A673 (cell line): ENCODE measurements at regions not wholly inside any gene's neighbourhood (a gene's known extent, or its start where the extent isn't known, plus 50 kb on each side); places are given as distances from the start of the nearest gene placed in this dataset.

Experiments used
- BruUV-seq: library from RNA; stranded (reverse); fragments of 400-500 nt; replicated peaks from 2 replicates; lab custom pipeline; 2021; lab: Mats Ljungman, UMichigan
- CTCF ChIA-PET: fragments of 300-600 bp; sonication (Branson Sonifier 250); formaldehyde crosslinking; loops from one replicate; lab custom pipeline; 2022; ENCODE audit warnings: antibody characterized with exemption; lab: Charles Lee
- POLR2A ChIA-PET: fragments of 300-600 bp; sonication (Branson Sonifier 250); formaldehyde crosslinking; loops from one replicate; lab custom pipeline; 2022; ENCODE audit warnings: antibody characterized with exemption; ENCODE audit not compliant: low non-redundant PET; lab: Charles Lee
- DNase-seq: peaks from one replicate; pipeline ENCODE4 v3.0.0-alpha.2; 2015; ENCODE audit warnings: low spot score
- H3K27ac ChIP-seq: fragments of 200-600 bp; sonication (generic); 2 replicates; pipeline ENCODE4 v1.5.1; 2016; ENCODE audit warnings: mixed run types, low read depth, mild to moderate bottlenecking, mixed read lengths, antibody characterized with exemption, low read length; ENCODE audit not compliant: poor library complexity, severe bottlenecking
- H3K27me3 ChIP-seq: fragments of 200-600 bp; sonication (generic); replicated peaks from 2 replicates; pipeline ENCODE4 v1.6.1; 2017; ENCODE audit warnings: mixed run types, low read depth, mild to moderate bottlenecking, mixed read lengths, antibody characterized with exemption, low read length; ENCODE audit not compliant: insufficient read depth, poor library complexity
- H3K36me3 ChIP-seq: fragments of 200-600 bp; sonication (generic); 2 replicates; pipeline ENCODE4 v1.6.1; 2016; ENCODE audit warnings: mixed run types, mild to moderate bottlenecking, mixed read lengths, antibody characterized with exemption, low read length; ENCODE audit not compliant: insufficient read depth, poor library complexity, severe bottlenecking
- H3K4me1 ChIP-seq: fragments of 200-600 bp; sonication (generic); 2 replicates; pipeline ENCODE4 v1.6.1; 2017; ENCODE audit warnings: mixed run types, mild to moderate bottlenecking, mixed read lengths, antibody characterized with exemption, low read length; ENCODE audit not compliant: insufficient read depth, poor library complexity, severe bottlenecking
- H3K4me3 ChIP-seq: fragments of 200-600 bp; sonication (generic); 2 replicates; pipeline ENCODE4 v1.5.1; 2016; ENCODE audit warnings: low read depth, mixed run types, mild to moderate bottlenecking, mixed read lengths, low read length; ENCODE audit not compliant: poor library complexity, severe bottlenecking
- H3K9me3 ChIP-seq: fragments of 200-600 bp; sonication (generic); 2 replicates; pipeline ENCODE4 v1.6.1; 2016; ENCODE audit warnings: mixed run types, low read depth, mild to moderate bottlenecking, mixed read lengths, antibody characterized with exemption, low read length; ENCODE audit not compliant: poor library complexity, severe bottlenecking
- EZH2 ChIP-seq: fragments of 200-600 bp; sonication (generic); IDR thresholded peaks from 2 replicates; pipeline ENCODE4 v1.6.1; 2017; ENCODE audit warnings: borderline replicate concordance, low read depth, mild to moderate bottlenecking, mixed read lengths, antibody characterized with exemption, low read length; ENCODE audit not compliant: poor library complexity, severe bottlenecking
- intact Hi-C: fragments of 100-400 bp; cut with micrococcal nuclease; formaldehyde crosslinking; loops from one replicate; pipeline ENCODE4 v1.10.0; 2022; ENCODE audit not compliant: unreplicated experiment
- TF ChIP-seq, protein P1 (sequence below): fragments of 300-800, 200-600 bp; sonication (generic); conservative IDR thresholded peaks from 2 replicates; pipeline ENCODE4 v1.5.1; 2017; ENCODE audit warnings: low read depth, mild to moderate bottlenecking, antibody characterized with exemption, low read length, moderate library complexity, mixed read lengths

DNA sequence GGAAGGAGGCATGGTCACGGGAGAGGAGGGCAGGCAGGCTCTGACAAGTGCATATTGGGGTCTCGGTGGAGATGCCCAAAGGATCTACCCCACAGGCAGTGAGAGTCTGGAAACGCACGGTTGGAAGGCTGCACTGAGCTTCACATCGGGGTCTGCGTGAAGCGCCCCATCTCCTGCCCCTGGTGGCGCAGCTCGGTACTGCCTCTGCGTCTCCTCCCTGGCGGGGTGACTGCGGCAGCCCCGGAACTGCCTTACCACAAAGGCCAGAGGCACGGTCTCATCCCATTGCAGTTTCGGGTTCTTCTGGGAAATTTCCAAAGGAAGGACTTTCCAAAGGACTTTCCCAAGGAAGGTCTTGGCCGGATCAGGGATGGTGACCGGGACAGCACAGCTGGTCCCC lies 69.2 kb upstream of the AJAP1 start:
- TF ChIP-seq, protein P1, sequence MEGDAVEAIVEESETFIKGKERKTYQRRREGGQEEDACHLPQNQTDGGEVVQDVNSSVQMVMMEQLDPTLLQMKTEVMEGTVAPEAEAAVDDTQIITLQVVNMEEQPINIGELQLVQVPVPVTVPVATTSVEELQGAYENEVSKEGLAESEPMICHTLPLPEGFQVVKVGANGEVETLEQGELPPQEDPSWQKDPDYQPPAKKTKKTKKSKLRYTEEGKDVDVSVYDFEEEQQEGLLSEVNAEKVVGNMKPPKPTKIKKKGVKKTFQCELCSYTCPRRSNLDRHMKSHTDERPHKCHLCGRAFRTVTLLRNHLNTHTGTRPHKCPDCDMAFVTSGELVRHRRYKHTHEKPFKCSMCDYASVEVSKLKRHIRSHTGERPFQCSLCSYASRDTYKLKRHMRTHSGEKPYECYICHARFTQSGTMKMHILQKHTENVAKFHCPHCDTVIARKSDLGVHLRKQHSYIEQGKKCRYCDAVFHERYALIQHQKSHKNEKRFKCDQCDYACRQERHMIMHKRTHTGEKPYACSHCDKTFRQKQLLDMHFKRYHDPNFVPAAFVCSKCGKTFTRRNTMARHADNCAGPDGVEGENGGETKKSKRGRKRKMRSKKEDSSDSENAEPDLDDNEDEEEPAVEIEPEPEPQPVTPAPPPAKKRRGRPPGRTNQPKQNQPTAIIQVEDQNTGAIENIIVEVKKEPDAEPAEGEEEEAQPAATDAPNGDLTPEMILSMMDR, result peak; percentile 54
- TF ChIP-seq EZH2, result no peak
- no peaks in the 10 kb centered on the region for H3K27me3 ChIP-seq
- intact Hi-C loops, result no loop called here
- ChIA-PET CTCF (no interaction called here), POLR2A (no interaction called here)
- no peak overlapping the region for H3K27ac ChIP-seq
- H3K4me3 ChIP-seq, result no peak overlapping the region
- peak; percentile 9 for DNase-seq
- H3K4me1 ChIP-seq, result no peaks in the 10 kb centered on the region
- no peaks in the 10 kb centered on the region for H3K36me3 ChIP-seq
- no peaks in the 10 kb centered on the region for H3K9me3 ChIP-seq
- no TSS peak for BruUV-seq

DNA sequence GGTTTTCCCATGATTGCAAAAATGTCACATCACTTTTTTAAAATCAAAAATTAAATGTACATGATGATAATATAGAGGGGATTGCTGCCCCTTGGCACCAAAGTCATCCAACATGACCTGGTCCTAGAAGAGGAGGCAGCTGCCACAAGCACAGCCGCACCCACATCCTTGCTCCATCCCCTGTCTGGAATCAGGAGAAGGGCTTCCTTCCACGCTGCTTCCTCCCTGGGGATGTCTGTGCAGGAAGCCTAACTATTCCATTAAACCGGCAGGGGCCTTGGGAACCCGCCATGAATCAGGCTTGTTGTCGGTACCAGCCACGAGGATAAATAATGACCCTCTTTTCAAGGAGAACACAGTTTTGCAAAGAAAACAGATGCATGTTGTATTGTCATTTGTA lies 68.7 kb upstream of the AJAP1 start:
- CTCF ChIA-PET, result no interaction called here
- POLR2A ChIA-PET, result no interaction called here
- TF ChIP-seq, protein P1, result no peak
- TF ChIP-seq EZH2, result no peak

DNA sequence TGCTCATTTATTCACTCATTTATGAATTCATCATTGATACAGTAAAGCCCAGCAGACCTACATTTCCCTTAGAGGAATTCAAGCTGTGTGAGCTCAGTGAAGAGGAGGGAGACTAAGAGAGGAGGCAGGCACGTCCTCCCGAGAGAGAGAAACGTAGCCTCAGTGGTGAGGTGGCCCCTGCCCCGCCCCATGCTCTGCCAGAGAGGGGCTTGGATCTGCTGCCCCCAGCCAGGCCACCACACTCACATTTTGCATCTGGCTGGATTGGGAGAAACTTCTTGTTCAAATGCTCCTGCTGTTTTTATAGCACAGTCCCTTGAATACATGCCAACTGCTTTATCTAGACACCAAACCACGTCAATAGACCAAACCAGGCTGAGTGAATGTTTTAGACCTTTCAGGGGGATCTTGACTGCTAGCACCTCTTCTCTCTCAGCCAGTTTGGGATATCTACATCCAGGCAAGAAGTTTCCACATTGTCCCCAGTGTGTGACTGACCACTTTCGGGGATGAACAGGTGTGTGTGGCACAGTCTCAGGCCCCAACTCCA lies 67.7 kb upstream of the AJAP1 start:
- no peak for DNase-seq
- intact Hi-C loops, result no loop called here
- no peak overlapping the region for H3K4me3 ChIP-seq
- H3K27ac ChIP-seq, result no peak overlapping the region
- ChIA-PET POLR2A (no interaction called here), CTCF (no interaction called here)
- H3K36me3 ChIP-seq, result no peaks in the 10 kb centered on the region
- no peaks in the 10 kb centered on the region for H3K9me3 ChIP-seq
- TF ChIP-seq EZH2, result no peak
- TF ChIP-seq, protein P1, result no peak
- BruUV-seq, result no TSS peak
- no peaks in the 10 kb centered on the region for H3K4me1 ChIP-seq
- H3K27me3 ChIP-seq, result no peaks in the 10 kb centered on the region

More for the DNA sequence above, 68.7 kb upstream of the AJAP1 start:
- Histone ChIP-seq H3K27ac (no peak overlapping the region), H3K27me3 (no peaks in the 10 kb centered on the region), H3K36me3 (no peaks in the 10 kb centered on the region), H3K4me3 (no peak overlapping the region), H3K4me1 (no peaks in the 10 kb centered on the region), H3K9me3 (no peaks in the 10 kb centered on the region)
- intact Hi-C loops, result no loop called here
- no TSS peak for BruUV-seq
- DNase-seq, result no peak
